ENCODE measurements at regions not wholly inside any gene's neighbourhood (a gene's known extent, or its start where the extent isn't known, plus 50 kb on each side); places are given as distances from the start of the nearest gene placed in this dataset.

DNA sequence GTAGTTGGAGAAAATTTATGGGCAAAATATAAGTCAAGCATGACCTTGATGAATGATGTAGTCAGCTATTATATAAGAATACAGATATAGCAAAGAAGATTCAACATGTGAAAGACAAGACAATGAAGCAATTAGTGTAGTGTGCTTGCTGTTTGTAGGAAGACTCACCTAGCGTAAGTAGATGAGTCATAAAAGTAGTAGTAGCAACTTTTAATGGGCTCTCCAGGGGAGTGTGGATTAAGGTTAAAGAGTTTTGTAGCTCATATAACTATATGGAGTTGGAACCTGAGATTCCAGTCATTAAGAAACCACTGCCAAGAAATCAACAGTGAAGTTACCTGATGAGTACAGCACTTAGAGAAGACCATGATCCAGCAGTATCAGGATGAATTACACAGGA is 444.7 kb upstream of the CNTN3 start:
- no peak for DNase-seq (ENCODE audit: low spot score)
- no peak overlapping the region for H3K4me3 ChIP-seq
- no peak overlapping the region for H3K27ac ChIP-seq
- no peaks in the 10 kb centered on the region for H3K4me1 ChIP-seq
- no peaks in the 10 kb centered on the region for H3K9me3 ChIP-seq
- no peaks in the 10 kb centered on the region for H3K36me3 ChIP-seq
- no peaks in the 10 kb centered on the region for H3K27me3 ChIP-seq
- no peak for TF ChIP-seq CTCF (IDR thresholded peaks at IDR 0.05)

DNA sequence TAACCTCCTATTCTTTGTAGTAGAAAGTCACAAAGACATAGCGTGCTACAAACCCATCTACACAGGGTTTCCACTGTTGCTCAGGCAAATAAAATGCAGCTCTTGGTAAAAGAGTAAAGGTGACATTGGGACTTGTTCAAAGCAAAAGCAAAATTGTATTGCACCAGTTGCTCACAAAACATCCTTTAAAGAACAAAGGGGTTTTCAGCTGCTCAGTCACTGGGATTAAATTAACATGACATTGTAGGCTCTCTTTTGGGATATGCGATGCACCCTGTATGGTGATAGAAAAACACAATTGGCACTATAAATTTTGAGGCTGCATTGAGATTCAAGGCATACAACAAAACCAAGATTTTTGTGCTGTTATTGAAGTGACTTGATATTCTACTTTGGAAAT is 447.3 kb upstream of the CNTN3 start:
- Histone ChIP-seq H3K27me3 (no peaks in the 10 kb centered on the region), H3K36me3 (no peaks in the 10 kb centered on the region), H3K4me3 (no peak overlapping the region), H3K9me3 (no peaks in the 10 kb centered on the region), H3K27ac (no peak overlapping the region), H3K4me1 (no peaks in the 10 kb centered on the region)
- DNase-seq (ENCODE audit: low spot score): no peak
- no peak for TF ChIP-seq CTCF (IDR thresholded peaks at IDR 0.05)

DNA sequence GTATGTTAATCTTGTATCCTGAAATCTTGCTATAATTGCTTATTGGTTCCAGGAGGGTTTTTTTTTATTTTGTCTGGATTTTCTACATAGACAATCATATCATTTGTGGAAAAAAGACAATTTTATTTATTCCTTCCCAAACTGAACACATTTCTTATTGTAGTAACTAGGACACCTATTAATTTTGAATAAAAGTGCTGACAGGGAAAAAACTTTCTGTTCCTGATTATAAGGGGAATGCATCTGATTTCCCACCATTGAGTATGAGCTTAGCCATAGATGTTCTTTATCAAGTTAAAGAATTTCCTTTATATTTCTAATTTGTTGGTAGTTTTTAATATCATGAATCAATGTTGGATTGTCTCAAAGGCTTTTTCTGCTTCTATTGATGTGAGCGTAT is 460.7 kb upstream of the CNTN3 start:
- DNase-seq (ENCODE audit: low spot score): no peak
- Histone ChIP-seq H3K27ac (no peak overlapping the region), H3K36me3 (no peaks in the 10 kb centered on the region), H3K9me3 (no peaks in the 10 kb centered on the region), H3K4me1 (no peaks in the 10 kb centered on the region), H3K27me3 (no peaks in the 10 kb centered on the region), H3K4me3 (no peak overlapping the region)
- TF ChIP-seq CTCF (IDR thresholded peaks at IDR 0.05): no peak

- DNase-seq (ENCODE audit: low spot score): no peak
- Histone ChIP-seq H3K9me3 (no peaks in the 10 kb centered on the region), H3K27ac (no peak overlapping the region), H3K36me3 (no peaks in the 10 kb centered on the region), H3K4me3 (no peak overlapping the region), H3K27me3 (no peaks in the 10 kb centered on the region), H3K4me1 (no peaks in the 10 kb centered on the region)
- TF ChIP-seq CTCF (IDR thresholded peaks at IDR 0.05): no peak
Observed at GRCh38 chr3:75076481-75076880, 462.0 kb upstream of the CNTN3 start.

DNA sequence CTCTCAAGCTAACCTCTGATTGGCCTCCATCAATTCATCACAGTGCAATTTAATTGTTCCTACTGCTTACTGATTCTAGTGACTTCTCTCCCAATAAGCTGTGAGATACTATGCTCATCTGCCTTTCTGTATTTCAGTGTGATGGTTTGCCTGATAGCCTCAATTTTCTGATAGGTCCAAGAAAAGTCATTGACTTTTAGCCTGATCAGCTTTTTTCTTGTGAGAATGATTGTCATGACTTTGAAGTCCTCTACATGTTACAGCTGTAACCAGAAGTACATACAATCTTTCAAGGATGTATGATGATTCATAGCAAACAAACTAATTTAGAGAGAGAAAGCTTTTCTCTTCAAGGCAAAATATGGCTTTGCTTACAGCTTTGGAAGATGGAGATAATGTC is 463.8 kb upstream of the CNTN3 start:
- TF ChIP-seq CTCF (IDR thresholded peaks at IDR 0.05): no peak
- no peaks in the 10 kb centered on the region for H3K36me3 ChIP-seq
- DNase-seq (ENCODE audit: low spot score): no peak
- H3K4me1 ChIP-seq: no peaks in the 10 kb centered on the region
- H3K9me3 ChIP-seq: no peaks in the 10 kb centered on the region
- H3K27ac ChIP-seq: no peak overlapping the region
- H3K4me3 ChIP-seq: no peak overlapping the region
- H3K27me3 ChIP-seq: no peaks in the 10 kb centered on the region

DNA sequence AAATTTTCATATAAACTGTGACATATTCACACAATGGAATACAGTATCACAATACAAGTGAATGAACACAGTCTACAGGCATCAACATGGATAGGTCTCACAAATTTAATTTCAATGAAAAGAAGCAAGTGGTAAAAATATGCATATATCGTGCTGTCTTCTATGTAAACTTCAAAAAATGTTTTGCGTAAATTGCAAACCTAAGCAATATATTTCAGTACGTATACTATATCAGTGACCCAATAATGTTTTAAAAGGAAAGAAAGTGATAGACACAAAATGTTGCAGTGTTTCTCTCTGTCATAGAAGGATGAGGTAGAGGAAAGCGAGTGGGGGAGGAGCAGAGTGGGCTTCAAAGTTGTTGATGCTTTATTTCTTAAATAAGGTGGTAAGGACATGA is 468.4 kb upstream of the CNTN3 start:
- TF ChIP-seq CTCF (IDR thresholded peaks at IDR 0.05): no peak
- no peak for DNase-seq (ENCODE audit: low spot score)
- no peaks in the 10 kb centered on the region for H3K36me3 ChIP-seq
- H3K27me3 ChIP-seq: no peaks in the 10 kb centered on the region
- H3K27ac ChIP-seq: no peak overlapping the region
- H3K4me1 ChIP-seq: no peaks in the 10 kb centered on the region
- no peak overlapping the region for H3K4me3 ChIP-seq
- no peaks in the 10 kb centered on the region for H3K9me3 ChIP-seq

Data from right atrium auricular region (tissue), 2 donors.